Activated CD4-positive, alpha-beta T cell treated with anti-CD3 and anti-CD28 coated beads, Interleukin-2, Interleukin-6, amounts not matched to agents 100 ng/mL and 50 ng/mL, durations not matched to agents 16 hours and 8 hours (primary cell): ENCODE measurements at regions not wholly inside any gene's neighbourhood (a gene's known extent, or its start where the extent isn't known, plus 50 kb on each side); places are given as distances from the start of the nearest gene placed in this dataset.
A peak's percentile ranks its signal among the peaks of the same experiment; 100 is the strongest.

Experiments
- DNase-seq: peaks from one replicate; pipeline ENCODE4 v3.0.0-alpha.2; 2020

DNA sequence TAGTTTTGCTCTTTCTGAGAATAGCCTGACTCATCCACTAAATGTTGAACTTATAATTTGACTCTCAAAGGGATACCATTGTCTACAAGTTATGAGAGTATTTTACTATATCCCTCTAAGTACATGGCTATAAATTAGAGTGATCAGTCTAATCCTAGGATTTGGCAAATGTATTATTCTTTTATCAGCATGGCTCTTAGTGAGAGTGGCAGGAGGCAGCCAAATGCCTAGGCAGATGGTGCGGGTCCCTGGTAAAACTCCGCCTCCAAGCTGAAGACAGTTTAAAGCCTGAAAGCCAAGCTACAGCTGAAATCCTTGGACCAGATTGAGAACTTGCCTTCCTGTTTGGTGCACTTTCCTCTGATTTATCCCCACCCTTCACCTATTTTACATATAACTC is 631.8 kb downstream of the SQOR start:
- DNase-seq: no peak

DNA sequence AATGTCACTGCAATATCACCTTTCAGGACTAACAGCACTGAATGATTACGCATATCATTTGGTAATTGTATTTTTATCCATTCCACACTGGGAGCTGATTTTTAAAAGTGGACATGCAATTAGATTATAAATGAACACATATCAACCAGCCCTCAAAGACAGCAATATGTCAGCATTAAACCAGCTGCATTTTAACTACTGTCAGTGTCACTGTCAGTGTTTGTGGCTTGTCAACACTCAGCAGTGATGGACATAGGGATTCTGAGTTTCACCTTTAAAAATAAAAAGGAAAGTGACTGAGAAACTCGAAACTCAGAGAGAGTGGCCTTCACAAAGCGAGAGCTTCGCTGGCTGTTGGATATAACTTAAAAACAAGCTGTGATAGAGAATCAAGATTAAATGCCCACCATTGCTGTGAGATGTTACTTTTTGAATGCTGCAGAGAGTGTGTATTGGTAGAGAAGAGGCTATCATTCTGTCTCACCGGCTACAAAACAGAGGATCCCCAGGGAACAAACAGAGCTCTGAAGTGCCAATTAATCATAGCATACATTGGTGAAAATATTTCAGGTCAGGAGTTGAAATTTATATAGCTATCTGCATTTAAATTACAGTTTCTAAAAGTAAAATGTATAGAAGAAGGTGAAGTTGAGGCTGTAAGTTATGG is 635.8 kb downstream of the SQOR start:
- DNase-seq: no peak

DNA sequence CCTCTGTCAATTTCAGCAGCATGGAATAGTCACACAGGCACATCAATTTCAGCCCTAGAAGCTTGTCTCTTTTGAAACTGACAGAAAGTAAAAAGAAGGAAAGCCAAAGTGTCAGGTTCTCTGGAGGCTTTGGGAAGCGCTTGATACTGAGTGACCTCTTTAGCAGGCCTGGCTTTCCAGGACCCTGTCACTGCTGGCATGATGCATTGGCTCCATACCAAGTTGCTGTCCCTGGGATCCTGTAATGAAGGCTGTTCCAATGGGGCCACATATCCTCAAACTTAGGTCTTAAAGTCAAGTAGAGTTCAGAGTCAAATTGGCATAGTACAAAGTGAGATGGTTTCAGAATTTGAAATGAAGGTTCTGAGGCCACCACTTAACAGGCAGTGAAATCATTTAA is 640.9 kb downstream of the SQOR start:
- no peak for DNase-seq

DNA sequence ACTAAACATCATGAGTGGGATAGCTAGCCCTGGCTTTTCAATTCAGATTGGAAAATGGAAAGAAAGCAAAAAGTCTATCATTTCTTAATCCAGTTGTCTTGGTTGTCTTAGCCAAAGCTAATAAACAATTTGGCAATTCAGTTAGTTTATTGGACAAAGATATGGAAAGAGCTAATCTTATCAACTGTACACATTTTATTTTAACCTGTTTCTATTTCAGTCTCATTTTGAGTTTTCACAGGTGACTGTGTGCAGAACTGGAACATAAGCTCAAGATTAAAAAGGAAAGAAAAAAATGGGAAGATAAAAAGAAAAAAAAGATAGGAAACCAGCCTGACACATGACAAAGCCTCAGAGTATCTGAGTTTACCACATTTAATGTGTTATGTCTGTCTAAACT is 642.6 kb downstream of the SQOR start:
- no peak for DNase-seq

DNA sequence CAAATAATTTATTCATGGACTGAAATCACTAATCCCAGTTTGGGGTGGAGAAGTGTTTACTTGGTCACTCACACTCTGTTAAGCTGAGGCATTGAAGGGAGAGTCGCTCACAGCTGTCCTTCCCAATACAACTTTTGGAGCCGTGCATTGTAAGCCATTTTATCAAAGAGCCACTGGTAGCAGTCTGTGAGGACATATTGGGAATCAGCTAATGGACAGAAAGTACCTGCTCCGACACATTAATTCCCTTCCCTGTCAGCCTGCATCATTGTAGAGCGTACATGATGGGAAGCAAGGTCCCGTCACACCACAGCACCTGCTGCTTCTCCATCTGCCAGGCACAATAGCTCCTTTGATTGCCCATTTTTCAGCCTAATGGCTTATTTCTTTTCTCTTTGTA is 643.2 kb downstream of the SQOR start:
- DNase-seq: no peak

DNA sequence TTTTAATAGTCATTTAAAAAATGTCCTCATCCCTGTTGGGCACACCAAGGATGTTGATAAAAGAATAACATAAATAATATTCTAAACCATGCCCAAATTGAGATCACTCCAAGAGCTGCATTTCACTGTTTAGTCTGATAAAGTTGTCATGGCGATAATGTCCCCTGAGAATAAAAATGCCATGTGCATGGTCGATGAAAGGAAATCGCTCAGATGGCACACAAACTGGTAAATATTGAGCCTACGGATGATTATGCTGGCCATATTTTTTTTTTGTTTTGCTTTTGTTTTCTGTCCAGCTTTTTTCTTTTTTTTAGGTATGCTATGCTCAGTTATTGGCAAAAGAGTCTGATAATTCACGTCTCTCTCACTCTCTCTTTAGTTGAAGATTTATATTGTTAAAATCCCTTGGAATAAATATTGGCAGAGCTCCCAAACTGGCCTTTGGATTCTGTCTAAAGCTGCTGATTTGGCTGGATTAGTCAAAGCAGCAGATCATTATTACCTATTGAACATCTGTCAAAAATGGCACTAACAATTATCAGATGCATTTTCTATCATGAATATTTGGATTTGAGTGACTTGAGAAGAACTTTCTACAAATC is 643.8 kb downstream of the SQOR start:
- DNase-seq: no peak

DNA sequence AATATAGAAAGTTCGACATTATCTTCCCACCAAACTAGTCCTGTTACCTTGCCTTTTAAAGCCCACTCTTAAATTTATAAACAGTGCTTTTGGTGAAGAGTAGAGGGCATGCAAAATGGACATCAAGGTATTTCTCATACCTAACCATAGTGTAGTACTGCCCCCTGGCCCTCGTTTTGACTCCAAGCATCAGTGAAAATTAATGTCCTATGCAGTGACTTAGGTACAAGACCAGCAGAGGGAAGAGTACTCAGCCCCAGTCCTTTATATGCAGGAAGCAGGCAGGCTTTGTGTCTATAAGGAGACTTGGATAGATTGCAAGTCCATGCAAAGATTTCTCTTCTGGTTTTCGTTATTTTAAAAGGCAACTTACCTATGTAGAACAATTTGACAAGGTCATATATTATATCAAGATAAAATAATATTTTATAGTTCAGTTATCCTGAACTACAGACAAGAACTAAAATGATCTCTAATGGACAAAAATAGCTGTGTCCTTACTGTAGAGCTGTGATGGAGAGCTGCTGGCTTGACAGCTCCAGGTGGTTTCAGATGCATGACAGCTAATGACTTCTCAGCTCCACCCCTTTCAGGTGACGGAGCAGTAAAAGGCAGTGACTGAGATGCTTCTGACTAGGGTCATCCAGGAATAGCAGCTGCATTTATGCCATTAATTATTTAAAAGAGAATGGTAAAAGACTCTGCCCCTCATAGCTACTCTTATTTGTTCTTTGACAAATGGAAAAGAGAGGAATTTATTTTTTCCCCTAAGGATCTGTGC is 646.1 kb downstream of the SQOR start:
- DNase-seq: no peak

DNA sequence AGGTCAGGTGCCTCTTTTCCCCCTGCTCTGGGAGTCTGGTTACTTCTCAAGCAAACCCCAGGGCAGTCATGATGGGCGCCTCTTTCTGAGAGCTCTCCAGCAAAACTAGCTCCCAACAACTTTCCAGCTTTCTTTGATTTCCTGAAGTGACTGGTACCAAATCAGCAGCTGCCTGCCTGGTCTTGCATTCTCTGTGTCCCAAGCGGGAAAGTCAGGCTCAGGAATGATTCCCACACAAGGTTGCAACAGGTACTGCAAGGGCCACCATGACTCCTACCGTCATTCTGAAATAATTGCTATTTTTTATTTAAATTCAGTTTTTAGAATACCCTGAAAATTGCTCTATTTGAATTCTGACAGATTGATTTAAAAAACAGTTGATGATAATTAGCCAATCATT is 658.7 kb downstream of the SQOR start:
- DNase-seq: no peak

DNA sequence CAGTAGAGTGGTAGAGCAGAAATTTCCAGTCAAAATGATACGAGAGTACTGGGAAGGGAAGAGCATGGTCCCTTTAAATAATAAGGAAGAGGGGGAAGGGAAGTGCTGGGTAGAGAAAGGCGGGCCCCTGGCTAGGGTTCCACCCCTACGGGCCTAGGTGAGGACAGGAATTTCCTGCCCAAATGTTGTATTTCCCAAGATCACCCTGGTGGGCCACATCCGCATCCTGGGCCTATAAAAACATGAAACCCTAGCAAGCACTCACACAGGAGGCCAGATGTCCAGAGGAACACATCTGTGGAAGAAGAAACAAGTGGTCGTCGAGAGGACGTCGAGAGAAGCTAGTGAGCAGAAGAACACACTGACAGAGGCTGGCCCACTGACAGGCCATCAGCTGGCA is 661.2 kb downstream of the SQOR start:
- no peak for DNase-seq

DNA sequence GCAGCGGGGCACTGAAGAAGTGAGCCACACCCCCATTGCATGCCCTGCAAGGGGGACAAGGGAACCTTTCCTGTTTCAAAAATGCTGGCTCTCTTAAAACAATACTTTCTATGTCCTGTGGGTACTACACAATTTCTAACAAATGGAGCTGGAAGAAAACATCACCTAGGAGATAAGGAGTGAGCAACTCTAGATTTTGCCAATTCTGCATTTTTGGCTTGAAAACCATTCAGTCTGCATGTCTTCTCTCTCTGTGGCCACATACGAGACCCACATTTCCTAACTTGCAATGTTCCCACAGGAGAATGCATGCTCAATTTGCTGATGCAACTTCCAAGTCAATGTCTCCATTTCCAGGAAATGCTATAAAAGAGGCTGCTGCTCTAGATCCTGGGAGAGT is 662.0 kb downstream of the SQOR start:
- no peak for DNase-seq

DNA sequence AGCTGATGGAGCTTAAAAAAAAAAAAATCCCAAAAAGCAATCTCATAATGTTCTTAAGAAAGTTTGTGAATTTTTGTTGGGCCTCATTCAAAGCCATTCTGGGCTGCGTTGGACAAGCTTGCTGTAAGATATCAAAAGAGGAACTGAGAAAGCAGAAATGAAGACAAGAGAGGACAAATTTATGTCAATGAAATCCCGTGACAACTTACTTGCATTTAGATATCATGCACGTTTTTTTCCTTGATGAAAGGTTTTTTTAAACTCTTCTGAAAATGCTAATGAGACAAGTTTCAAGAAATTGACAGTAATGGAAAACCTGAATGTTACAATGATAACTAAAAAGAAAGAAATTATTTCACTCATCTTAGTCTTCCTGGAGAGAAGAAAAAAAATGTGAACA is 662.9 kb downstream of the SQOR start:
- no peak for DNase-seq

DNA sequence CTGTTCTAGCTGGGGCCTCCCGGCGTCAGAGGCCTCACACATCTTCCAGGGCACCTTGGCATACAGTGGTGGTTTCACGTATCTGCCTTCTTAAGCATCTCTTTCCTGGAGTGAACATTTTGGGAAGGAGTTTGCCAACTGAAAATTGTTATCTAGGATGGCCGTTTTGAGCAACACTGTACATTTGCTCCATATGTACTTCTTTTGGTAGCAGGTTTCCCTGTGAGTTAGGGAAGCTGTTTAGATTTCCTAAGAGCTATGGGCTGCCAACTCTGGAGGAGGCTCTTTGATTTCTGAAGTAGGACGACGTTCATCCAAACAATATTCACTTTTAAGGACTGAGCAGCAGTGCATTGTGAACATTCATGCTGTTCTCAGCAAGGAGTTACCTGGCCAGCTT is 665.9 kb downstream of the SQOR start:
- no peak for DNase-seq

DNA sequence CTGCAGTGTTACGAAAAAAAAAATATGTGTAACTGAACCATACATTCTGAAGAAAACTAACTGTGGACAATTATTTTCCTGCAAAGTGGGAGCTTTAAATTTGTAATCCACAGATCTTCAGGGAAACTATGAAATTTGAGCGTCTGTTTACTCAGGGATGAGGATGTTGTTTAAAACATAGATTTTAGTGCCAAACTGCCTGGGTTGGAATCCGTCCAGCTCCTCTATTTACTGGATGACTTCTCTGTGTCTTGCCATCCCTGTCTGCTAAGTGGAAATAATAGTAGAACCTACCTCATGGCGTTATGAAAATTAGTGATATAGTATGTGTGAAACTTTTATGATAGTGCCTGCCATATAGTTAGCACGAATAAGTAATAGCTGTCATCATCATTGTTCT is 666.5 kb downstream of the SQOR start:
- no peak for DNase-seq

DNA sequence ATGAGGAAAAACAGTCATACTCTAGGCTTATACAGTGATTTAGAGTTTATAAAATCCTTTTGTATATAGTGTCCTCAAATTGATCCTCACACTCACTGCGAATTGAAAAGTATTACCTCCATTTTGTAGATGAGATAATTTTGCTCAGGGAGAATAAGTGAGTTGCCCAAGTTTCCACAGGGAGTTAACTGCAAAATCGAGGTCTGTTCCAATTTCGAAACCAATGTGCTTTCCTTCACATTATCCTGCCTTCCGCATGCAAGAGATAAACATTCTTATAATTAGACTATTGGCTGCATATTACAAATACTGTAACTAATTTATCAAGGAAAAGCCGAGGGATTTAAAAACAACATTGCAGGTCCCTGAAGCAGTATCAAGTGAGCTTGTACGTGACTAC is 667.0 kb downstream of the SQOR start:
- no peak for DNase-seq

DNA sequence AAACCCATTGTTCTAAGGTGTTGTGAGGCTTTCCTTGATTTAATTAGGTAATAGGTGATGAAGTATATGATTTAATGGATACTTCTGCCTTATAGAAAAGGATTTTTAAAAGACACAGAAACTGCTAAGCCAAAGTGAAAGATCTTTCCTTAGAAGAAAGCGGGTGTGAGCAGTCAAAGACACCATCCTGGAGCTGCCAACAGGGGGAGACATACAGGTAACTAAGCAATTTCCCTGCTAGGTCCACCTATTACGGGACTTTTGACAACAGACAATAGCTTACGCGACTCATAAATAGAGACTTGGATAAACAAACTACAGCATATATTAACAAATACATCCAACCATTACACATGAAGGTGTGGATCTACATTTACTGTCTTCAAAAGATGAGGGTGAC is 669.5 kb downstream of the SQOR start:
- DNase-seq: peak; percentile 31

DNA sequence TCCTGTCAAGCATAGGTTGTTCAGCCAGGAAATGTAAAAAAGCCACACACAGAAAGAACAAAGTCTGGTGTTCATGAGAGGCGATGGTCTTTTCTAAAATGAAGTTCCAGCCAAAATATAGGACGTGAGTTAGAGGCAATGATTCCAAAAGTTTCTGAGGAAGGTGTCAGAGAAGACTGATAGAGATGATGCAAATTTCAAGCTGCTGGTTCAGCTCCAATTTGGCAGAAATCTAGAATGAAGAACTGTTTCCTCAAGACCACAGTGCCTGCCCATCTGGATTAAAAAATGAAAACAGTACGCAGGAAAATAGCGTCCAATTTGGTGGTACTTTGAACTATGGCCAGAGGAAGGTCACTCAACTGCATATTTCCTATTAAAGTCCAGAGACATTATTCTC is 672.9 kb downstream of the SQOR start:
- DNase-seq: no peak

DNA sequence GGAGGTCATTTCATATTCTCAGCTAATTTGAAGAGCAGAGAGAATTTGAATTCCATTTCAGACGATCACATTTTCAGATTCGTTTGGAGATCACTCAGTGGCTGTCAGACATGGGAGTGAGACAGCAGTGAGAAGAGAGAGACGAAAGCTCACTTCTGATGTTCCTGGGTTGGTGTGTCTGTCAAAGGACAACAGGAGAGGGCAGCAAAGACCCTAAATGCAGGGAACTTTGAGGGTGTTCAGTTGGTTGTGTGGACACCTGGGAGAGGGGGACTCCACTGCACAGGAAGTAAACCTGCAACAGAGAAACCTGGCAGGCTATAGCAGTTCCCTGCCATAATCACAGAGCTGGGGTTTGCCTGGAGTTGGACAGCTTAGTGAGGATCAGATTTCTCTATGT is 675.1 kb downstream of the SQOR start:
- no peak for DNase-seq

DNA sequence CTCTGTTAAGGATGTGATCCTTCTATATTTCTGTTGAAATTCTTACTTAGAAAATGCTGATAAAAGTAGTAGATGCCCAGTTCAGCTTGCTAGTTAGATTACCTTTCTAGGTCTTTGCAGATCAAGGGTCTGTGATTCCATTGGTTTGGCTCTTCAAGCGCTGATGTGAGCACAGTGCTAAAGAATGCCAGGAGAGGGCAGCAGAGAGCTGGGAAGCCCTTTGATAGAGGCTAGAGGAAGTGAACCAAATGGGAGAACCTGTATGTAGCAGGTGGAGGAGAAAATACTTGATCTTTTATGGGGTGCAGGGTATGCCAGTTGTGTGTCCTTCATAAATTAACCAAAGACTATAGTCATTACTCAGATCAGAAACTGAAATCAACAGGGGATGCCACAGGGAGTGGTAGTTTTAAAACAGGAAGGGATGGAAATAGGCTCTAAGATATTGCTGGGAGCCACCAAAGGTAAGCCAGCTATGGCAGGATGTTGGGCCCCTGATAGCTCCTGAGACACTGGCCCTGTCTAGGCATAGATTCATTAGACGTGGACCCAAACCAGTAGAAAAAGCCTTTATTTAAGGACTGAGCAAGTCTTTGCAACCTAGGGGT is 677.4 kb downstream of the SQOR start:
- DNase-seq: peak; percentile 73

DNA sequence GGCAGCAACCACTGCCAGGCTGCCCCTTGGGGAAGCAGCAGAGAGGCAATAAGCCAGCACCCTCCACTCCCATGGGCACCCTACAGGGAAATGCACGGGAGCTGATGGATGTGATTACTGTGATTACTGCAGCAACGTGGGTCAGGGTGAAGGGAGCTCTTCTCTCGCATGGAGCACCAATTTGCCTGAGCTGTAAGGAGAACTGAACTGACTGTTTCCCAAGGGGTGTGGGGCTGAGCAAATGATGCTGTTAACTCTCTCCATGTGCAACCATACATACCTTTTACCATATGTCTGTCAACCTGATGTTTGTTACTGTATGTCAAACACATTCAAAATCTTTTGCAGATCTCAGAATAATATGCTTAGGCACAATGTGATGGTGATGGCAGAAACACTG is 680.6 kb downstream of the SQOR start:
- DNase-seq: no peak

DNA sequence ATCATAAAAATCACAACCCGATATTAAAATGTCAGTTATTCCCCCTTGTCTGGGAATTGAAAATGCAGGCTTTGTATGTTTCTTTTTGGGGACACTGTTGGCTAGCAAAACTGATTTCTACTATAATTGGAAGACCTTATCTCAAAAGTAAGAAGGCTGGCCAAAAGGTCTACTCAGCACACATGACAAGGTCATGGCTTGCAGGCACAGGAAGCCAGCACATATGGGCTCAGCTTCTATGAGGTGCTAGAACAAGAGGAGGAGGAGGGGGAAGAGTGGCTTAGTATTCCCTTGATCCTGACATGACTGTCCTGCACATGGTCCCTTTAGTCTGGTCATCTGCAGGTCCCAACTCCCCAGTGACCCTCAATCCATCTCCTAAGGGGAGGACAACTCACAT is 681.2 kb downstream of the SQOR start:
- no peak for DNase-seq

DNA sequence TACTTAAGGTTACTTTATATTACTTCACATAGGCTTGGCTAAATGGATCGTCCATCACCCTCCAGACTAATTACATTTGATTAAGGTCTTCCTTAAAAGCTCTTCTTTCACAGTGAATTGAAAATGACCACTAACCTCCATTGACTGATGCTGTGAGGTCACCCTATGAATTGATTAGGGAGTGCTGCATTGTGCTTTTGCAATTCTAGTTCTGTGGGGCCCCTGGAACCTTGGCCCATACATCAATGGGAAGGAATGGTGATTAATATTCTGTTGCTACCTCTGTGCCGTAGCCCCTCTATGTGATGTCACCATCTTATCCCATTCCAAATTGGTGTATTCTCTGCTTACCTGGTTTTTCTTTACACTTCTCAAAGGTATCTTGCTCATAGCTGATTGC is 682.2 kb downstream of the SQOR start:
- no peak for DNase-seq

DNA sequence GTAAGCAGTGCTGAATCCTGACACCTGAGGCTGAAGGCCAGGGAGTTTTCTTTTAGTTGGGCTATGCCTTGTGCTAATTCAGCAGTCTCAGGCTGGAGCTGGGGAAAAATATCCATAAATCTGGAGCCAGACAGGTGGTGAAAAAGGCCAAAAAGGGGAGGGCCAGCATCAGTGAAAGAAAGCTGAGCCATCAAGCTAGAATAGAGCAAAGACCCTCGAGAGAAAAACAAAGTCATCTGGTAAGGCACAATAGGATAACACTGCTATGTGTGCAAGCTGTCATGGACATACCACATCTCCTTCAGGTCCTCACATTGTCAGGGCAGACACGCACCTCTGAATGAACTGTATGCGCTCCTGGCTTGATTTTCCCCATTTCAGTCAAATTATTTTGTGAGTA is 687.9 kb downstream of the SQOR start:
- no peak for DNase-seq

DNA sequence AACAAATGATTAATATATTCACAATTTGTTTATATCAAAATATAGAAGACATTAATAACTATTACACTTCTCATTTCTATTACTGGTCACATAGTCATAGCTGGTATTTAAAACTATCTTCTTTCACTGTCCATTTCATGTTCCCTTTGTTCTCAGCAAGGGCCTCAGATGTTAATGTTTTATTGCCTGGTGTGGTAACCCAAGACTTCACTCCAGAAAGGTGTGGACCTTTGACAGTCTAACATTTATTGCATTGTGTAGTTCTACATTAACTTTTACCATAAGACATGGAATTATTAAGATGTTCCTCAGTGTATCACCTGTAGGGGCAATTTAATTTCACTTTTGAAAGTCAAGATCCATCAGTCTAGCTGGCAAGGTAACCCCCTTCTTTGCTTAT is 691.3 kb downstream of the SQOR start:
- no peak for DNase-seq

DNA sequence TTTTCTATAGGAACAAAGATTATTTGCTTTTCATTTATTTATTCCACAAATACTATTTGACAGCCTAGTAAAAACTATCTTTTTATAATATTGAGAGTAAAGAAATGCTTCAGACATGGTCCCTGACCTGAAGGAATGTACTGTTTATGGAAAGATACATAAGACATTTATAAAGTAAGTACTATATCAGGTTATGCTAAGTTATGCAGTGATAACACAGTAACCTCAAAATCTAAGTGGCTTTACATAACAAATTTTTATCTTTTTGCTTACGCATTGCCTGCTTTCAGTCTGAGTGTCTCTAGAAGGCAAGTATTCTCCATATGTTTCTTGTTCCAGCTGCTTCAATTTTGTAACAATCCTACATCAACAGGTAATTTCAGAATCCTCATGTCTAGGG is 694.0 kb downstream of the SQOR start:
- DNase-seq: no peak
